HCT116 (cell line): ENCODE measurements at regions not wholly inside any gene's neighbourhood (a gene's known extent, or its start where the extent isn't known, plus 50 kb on each side); places are given as distances from the start of the nearest gene placed in this dataset.

Experiments used
- CEBPB ChIP-seq: IDR thresholded peaks from 2 replicates; pipeline ENCODE4 v1.6.1; 2012; ENCODE audit warnings: low read depth
- CTCF ChIP-seq, 3 experiments: fragments of 200-600 bp in 1 of 3; sonication (generic) in 1 of 3; IDR thresholded peaks in 2 of 3; conservative IDR thresholded peaks in 1 of 3; 2 replicates each; pipeline ENCODE4 v1.5.1; 2012 to 2017; ENCODE audit warnings: low read depth in 2 of 3, low read length in 2 of 3, antibody characterized with exemption in 1 of 3, borderline replicate concordance in 1 of 3, control low read depth in 1 of 3, mild to moderate bottlenecking in 1 of 3, mixed read lengths in 1 of 3, mixed run types in 1 of 3, moderate library complexity in 1 of 3; ENCODE audit not compliant: insufficient read depth in 1 of 3
- EGR1 ChIP-seq: IDR thresholded peaks from 2 replicates; pipeline ENCODE4 v1.6.1; 2012; ENCODE audit warnings: low read depth
- EZH2 ChIP-seq: fragments of 200-600 bp; sonication (generic); IDR thresholded peaks from 2 replicates; pipeline ENCODE4 v1.6.1; 2017; ENCODE audit warnings: antibody characterized with exemption, mixed run types
- JUND ChIP-seq: IDR thresholded peaks from 2 replicates; pipeline ENCODE4 v1.6.1; 2012
- POLR2A ChIP-seq: IDR thresholded peaks from 2 replicates; pipeline ENCODE4 v1.7.0; 2011; ENCODE audit warnings: borderline replicate concordance; ENCODE audit not compliant: insufficient read depth, insufficient read length; ENCODE audit errors: extremely low read depth
- POLR2AphosphoS5 ChIP-seq: IDR thresholded peaks from 2 replicates; pipeline ENCODE4 v1.6.1; 2011; ENCODE audit warnings: mild to moderate bottlenecking, low read depth, low read length, moderate library complexity
- RAD21 ChIP-seq: IDR thresholded peaks from 2 replicates; pipeline ENCODE4 v1.6.1; 2012; ENCODE audit warnings: low read depth, mild to moderate bottlenecking
- SIN3A ChIP-seq: IDR thresholded peaks from 2 replicates; pipeline ENCODE4 v1.6.1; 2012; ENCODE audit warnings: low read depth
- ZFX ChIP-seq: fragments of 450-650 bp; IDR thresholded peaks from 2 replicates; pipeline ENCODE4 v1.6.1; 2017

- TF ChIP-seq RAD21 (no peak), CTCF (IDR thresholded peaks at IDR 0.05 in 2 of 3, conservative IDR thresholded peaks at IDR 0.05 in 1 of 3; ENCODE audit: borderline replicate concordance in 1 of 3, insufficient read depth in 1 of 3, low read depth in 2 of 3, low read length in 2 of 3) (no peak), SIN3A (no peak), CEBPB (no peak), POLR2AphosphoS5 (no peak), JUND (no peak), EZH2 (no peak), ZFX (no peak), EGR1 (no peak), POLR2A (no peak)
Observed at GRCh38 chr3:115475178-115476041, 147.9 kb upstream of the GAP43 start.
